Ascending aorta (tissue), 2 donors: ENCODE measurements at regions not wholly inside any gene's neighbourhood (a gene's known extent, or its start where the extent isn't known, plus 50 kb on each side); places are given as distances from the start of the nearest gene placed in this dataset.

Experiments
- DNase-seq, 2 donors: peaks; one replicate each; pipeline ENCODE4 v3.0.0-alpha.2; 2019; ENCODE audit warnings: low spot score in 2 of 2
- H3K27ac ChIP-seq, 2 donors: fragments of 200-600 bp; sonication (generic); one replicate each; pipeline ENCODE4 v1.5.1; 2016 to 2017; ENCODE audit warnings: mild to moderate bottlenecking in 1 of 2
- H3K27me3 ChIP-seq: fragments of 200-600 bp; sonication (generic); one replicate; pipeline ENCODE4 v1.5.1; 2017
- H3K36me3 ChIP-seq, 2 donors: fragments of 200-600 bp; sonication (generic); one replicate each; pipeline ENCODE4 v1.5.1; 2016
- H3K4me1 ChIP-seq, 2 donors: fragments of 200-600 bp; sonication (generic); one replicate each; pipeline ENCODE4 v1.5.1; 2016 to 2017; ENCODE audit warnings: mild to moderate bottlenecking in 1 of 2
- H3K4me3 ChIP-seq, 2 donors: fragments of 200-600 bp; sonication (generic); one replicate each; pipeline ENCODE4 v1.5.1; 2016 to 2017; ENCODE audit warnings: mild to moderate bottlenecking in 1 of 2
- H3K9me3 ChIP-seq, 2 donors: fragments of 200-600 bp; sonication (generic); one replicate each; pipeline ENCODE4 v1.5.1; 2016
- intact Hi-C: fragments of 100-400 bp; cut with DNase I; formaldehyde crosslinking; loops from one replicate; pipeline ENCODE4 v1.15.1; 2023
- TF ChIP-seq, protein P1 (sequence below), 3 experiments: fragments of 200-600 bp in 2 of 3; fragments of 450-650 bp in 1 of 3; sonication (generic) in 2 of 3; IDR thresholded peaks; one replicate each; pipeline ENCODE4 v1.5.1; 2016 to 2019; ENCODE audit warnings: antibody characterized with exemption in 3 of 3, mild to moderate bottlenecking in 1 of 3, moderate library complexity in 1 of 3

DNA sequence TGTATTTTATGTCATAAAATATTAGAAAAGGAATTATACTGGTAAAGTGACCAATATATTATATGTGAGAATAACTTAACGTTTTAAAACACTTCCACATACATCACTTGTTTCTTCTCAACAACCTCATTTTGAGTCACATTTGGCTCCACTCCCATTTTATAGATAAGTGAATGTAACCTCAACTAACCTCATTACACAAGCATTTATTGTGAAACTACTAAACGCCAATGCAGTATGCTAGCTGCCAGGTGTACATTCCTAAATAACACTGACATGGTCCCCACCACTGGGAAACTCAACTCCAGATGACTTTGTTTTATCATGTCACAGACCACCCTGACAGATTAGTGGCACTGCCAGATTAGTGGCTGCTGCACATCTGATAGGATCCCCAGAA, 249.7 kb upstream of the CNTN4 start:
- Histone ChIP-seq H3K36me3 (no peaks in the 10 kb centered on the region), H3K9me3 (no peaks in the 10 kb centered on the region), H3K27ac (no peak overlapping the region), H3K4me3 (no peak overlapping the region), H3K27me3 (no peaks in the 10 kb centered on the region), H3K4me1 (no peaks in the 10 kb centered on the region)
- intact Hi-C loops, result no loop called here
- TF ChIP-seq, protein P1, sequence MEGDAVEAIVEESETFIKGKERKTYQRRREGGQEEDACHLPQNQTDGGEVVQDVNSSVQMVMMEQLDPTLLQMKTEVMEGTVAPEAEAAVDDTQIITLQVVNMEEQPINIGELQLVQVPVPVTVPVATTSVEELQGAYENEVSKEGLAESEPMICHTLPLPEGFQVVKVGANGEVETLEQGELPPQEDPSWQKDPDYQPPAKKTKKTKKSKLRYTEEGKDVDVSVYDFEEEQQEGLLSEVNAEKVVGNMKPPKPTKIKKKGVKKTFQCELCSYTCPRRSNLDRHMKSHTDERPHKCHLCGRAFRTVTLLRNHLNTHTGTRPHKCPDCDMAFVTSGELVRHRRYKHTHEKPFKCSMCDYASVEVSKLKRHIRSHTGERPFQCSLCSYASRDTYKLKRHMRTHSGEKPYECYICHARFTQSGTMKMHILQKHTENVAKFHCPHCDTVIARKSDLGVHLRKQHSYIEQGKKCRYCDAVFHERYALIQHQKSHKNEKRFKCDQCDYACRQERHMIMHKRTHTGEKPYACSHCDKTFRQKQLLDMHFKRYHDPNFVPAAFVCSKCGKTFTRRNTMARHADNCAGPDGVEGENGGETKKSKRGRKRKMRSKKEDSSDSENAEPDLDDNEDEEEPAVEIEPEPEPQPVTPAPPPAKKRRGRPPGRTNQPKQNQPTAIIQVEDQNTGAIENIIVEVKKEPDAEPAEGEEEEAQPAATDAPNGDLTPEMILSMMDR (IDR thresholded peaks at IDR 0.05), result no peak
- no peak for DNase-seq

DNA sequence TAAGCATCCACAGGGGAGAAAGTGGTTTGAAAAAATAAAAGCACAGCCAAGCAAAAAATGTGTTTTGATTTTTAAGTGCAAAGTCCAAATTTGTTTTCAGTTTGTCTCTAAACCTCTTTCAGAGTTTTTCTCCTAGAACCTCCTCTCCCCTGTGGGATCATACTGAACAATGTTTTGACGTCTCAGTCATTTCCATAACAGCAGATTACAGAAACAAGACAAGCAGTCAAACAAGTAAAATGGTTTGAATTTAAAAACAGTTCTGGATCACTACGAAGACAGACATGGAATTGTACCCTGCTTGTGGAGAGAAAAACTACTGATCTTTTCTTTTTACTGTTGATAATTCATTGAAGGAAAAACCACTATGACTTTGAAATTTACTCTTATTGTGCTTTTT, 245.7 kb upstream of the CNTN4 start:
- intact Hi-C loops, result no loop called here
- Histone ChIP-seq H3K4me3 (no peak overlapping the region), H3K4me1 (no peaks in the 10 kb centered on the region), H3K36me3 (no peaks in the 10 kb centered on the region), H3K27me3 (no peaks in the 10 kb centered on the region), H3K9me3 (no peaks in the 10 kb centered on the region), H3K27ac (no peak overlapping the region)
- TF ChIP-seq, protein P1 (IDR thresholded peaks at IDR 0.05), result no peak
- no peak for DNase-seq

DNA sequence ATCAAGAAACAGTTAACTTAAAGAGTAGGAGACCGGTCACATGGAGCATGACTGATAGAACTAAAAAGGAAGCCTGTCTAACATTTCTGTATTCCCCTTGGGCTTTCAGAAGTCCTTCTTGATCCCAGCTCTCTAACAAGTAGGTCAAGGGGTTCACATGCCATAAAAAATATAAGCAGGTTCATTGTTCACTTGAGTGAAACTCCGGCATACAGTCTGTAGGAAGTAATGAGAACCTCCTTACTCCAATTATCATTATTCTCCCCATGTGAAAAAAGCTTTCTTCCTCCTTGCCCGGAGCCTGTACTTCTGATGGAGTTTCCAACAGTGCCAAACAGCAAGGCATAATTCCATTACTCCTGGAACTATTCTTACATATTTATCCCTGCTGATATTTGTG, 242.8 kb upstream of the CNTN4 start:
- intact Hi-C loops, result no loop called here
- TF ChIP-seq, protein P1 (IDR thresholded peaks at IDR 0.05), result no peak
- no peak overlapping the region for H3K4me3 ChIP-seq
- H3K4me1 ChIP-seq, result no peaks in the 10 kb centered on the region
- no peak overlapping the region for H3K27ac ChIP-seq
- H3K9me3 ChIP-seq, result no peaks in the 10 kb centered on the region
- no peak for DNase-seq
- H3K36me3 ChIP-seq, result no peaks in the 10 kb centered on the region
- no peaks in the 10 kb centered on the region for H3K27me3 ChIP-seq

GRCh38 chr3:1870738-1871137, 227.9 kb upstream of the CNTN4 start:
- intact Hi-C loops, result no loop called here
- Histone ChIP-seq H3K4me3 (no peak overlapping the region), H3K36me3 (no peaks in the 10 kb centered on the region), H3K4me1 (no peaks in the 10 kb centered on the region), H3K27ac (no peak overlapping the region), H3K9me3 (peaks cover 0 to 2% of the 10 kb centered on the region in 2 donors), H3K27me3 (no peaks in the 10 kb centered on the region)
- no peak for DNase-seq
- TF ChIP-seq, protein P1 (IDR thresholded peaks at IDR 0.05), result no peak

GRCh38 chr3:1883534-1883933, 215.1 kb upstream of the CNTN4 start:
- H3K4me1 ChIP-seq, result no peaks in the 10 kb centered on the region
- no peak for DNase-seq
- no peaks in the 10 kb centered on the region for H3K36me3 ChIP-seq
- H3K4me3 ChIP-seq, result no peak overlapping the region
- H3K27ac ChIP-seq, result no peak overlapping the region
- no peaks in the 10 kb centered on the region for H3K9me3 ChIP-seq
- intact Hi-C loops, result no loop called here
- no peaks in the 10 kb centered on the region for H3K27me3 ChIP-seq
- TF ChIP-seq, protein P1 (IDR thresholded peaks at IDR 0.05), result no peak

GRCh38 chr3:1892459-1892858, 206.2 kb upstream of the CNTN4 start:
- Histone ChIP-seq H3K4me1 (no peaks in the 10 kb centered on the region), H3K27me3 (no peaks in the 10 kb centered on the region), H3K4me3 (no peak overlapping the region), H3K9me3 (peaks cover 0 to 8% of the 10 kb centered on the region in 2 donors), H3K27ac (no peak overlapping the region), H3K36me3 (no peaks in the 10 kb centered on the region)
- TF ChIP-seq, protein P1 (IDR thresholded peaks at IDR 0.05), result no peak
- no peak for DNase-seq
- intact Hi-C loops, result no loop called here
